ENCODE measurements at regions not wholly inside any gene's neighbourhood (a gene's known extent, or its start where the extent isn't known, plus 50 kb on each side); places are given as distances from the start of the nearest gene placed in this dataset.

DNA sequence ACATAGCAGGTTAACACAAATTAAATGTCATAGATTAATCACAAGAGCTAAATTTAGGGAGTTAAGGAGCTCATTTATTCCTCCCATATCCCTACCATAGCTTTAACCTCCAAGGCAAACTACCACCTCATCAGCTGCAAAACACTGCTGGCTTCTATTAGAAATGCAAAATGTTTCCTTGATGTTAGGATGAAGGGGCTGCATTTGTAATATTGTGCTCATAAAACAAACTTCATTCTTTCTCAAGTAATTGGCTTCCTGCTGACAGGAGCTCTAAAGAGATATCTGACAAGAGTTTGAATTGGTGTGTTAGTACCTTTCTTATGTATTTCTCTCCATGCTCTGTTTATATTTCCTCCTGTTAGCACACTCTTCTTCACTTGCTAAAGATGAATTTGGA is 152.1 kb downstream of the OLFM4 start:
- no peak overlapping the region for H3K27ac ChIP-seq (ENCODE audit: low read length)
- no peaks in the 10 kb centered on the region for H3K27me3 ChIP-seq (ENCODE audit: control insufficient read depth, insufficient read depth)
- no peaks in the 10 kb centered on the region for H3K4me1 ChIP-seq (ENCODE audit: control insufficient read depth, insufficient read depth, low read length)
- intact Hi-C loops (cut with DNase I), result no loop called here
- no peak overlapping the region for H3K4me3 ChIP-seq (ENCODE audit: low read length)
- DNase-seq (no peak), ATAC-seq (no peak)
- no peaks in the 10 kb centered on the region for H3K9me3 ChIP-seq (ENCODE audit: control insufficient read depth, low read length)

DNA sequence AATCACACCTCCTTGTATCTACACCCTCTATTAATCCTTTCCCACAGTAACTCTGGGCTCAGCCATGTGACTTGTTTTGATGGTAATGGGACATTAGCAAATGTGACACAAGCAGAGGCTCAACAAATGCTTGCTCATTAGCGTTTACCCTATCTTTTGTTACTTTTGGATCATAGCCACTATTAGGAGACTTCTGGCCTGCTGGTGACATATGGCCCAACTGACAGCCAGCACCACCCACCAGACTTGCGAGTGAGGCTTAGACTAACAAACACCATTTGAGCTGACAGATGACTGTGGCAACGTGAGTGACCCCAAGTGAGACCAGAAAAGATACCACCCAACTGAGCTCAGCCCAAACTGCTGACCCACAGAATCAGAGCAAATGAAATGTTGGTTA is 154.1 kb downstream of the OLFM4 start:
- DNase-seq (no peak), ATAC-seq (no peak)
- Histone ChIP-seq H3K27ac (ENCODE audit: low read length) (no peak overlapping the region), H3K9me3 (ENCODE audit: control insufficient read depth, low read length) (no peaks in the 10 kb centered on the region), H3K4me1 (ENCODE audit: control insufficient read depth, insufficient read depth, low read length) (no peaks in the 10 kb centered on the region), H3K27me3 (ENCODE audit: control insufficient read depth, insufficient read depth) (no peaks in the 10 kb centered on the region), H3K4me3 (ENCODE audit: low read length) (no peak overlapping the region)
- intact Hi-C loops (cut with DNase I), result no loop called here
- WGBS, result 15% methylated on average over 3 of the region's 3 CpGs

DNA sequence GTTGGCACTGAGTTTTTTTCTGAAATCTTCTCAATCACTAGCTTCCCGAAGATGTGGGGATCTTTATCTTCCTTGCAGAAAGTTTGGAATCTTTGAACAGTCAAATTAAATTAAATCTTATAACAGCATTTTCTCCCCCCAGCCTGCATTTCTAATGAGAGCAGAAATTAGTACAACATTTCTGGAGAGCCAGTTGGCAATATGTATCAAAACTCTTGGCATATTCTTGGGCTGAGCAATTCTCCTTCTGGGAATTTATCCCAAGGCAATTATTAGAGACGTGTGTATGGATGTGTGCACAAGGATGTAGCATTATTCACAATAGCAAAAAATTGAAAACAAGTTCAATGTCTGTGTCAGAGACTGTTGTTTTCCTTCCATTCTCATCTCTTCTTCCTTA is 159.5 kb downstream of the OLFM4 start:
- no peaks in the 10 kb centered on the region for H3K9me3 ChIP-seq (ENCODE audit: control insufficient read depth, low read length)
- intact Hi-C loops (cut with DNase I), result no loop called here

DNA sequence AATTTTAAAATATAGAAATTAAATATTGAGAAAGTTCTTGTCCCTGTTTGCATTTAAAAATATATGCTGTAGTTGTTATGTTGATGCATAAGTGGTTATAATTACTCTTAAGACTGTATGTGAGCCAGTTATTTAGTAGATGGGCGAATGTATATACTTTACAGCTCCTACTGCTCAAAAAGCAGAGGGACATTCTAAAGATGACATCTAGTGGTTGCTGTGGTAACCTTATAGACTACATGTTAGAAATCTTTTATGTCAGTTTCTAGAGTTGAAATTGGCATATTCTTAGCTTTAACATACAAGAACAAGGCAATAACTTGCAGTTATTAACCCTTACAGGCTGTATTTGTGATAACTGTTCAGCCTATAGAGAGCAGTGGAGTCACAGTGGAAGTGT is 160.5 kb downstream of the OLFM4 start:
- H3K9me3 ChIP-seq (ENCODE audit: control insufficient read depth, low read length), result no peaks in the 10 kb centered on the region
- no peaks in the 10 kb centered on the region for H3K4me1 ChIP-seq (ENCODE audit: control insufficient read depth, insufficient read depth, low read length)
- DNase-seq (no peak), ATAC-seq (no peak)
- intact Hi-C loops (cut with DNase I), result no loop called here
- H3K27ac ChIP-seq (ENCODE audit: low read length), result no peak overlapping the region
- H3K27me3 ChIP-seq (ENCODE audit: control insufficient read depth, insufficient read depth), result no peaks in the 10 kb centered on the region
- WGBS, result 59% methylated on average over 1 of the region's 1 CpG
- H3K4me3 ChIP-seq (ENCODE audit: low read length), result no peak overlapping the region

More for the DNA sequence above, 159.5 kb downstream of the OLFM4 start:
- H3K4me1 ChIP-seq (ENCODE audit: control insufficient read depth, insufficient read depth, low read length), result no peaks in the 10 kb centered on the region
- no peaks in the 10 kb centered on the region for H3K27me3 ChIP-seq (ENCODE audit: control insufficient read depth, insufficient read depth)
- no peak for ATAC-seq
- no peak overlapping the region for H3K27ac ChIP-seq (ENCODE audit: low read length)
- WGBS, result 46% methylated on average over 2 of the region's 2 CpGs
- DNase-seq, result no peak
- H3K4me3 ChIP-seq (ENCODE audit: low read length), result no peak overlapping the region

DNA sequence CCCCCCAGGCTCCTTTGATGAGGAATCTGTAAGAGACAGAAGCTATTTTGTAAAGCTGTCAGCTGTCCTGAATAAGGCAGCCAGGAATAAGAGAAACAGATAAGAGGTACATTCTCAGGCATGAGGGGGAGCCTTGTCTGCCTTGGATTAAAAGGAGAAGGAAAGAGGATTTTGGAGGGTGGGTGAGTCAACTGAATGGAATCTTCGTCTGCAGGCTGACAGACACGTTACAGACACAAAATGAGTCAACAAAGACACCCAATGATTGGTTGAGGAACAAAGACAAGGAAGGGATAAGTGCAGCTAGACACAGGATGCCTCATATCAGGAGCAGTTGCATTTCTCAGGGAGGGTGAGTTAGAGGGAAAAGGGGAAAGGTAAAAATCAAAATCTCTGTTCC is 162.5 kb downstream of the OLFM4 start:
- DNase-seq, result no peak
- Histone ChIP-seq H3K9me3 (ENCODE audit: control insufficient read depth, low read length) (no peaks in the 10 kb centered on the region), H3K4me1 (ENCODE audit: control insufficient read depth, insufficient read depth, low read length) (no peaks in the 10 kb centered on the region), H3K27me3 (ENCODE audit: control insufficient read depth, insufficient read depth) (no peaks in the 10 kb centered on the region), H3K27ac (ENCODE audit: low read length) (no peak overlapping the region), H3K4me3 (ENCODE audit: low read length) (no peak overlapping the region)
- intact Hi-C loops (cut with DNase I), result no loop called here
- 2% methylated on average over 2 of the region's 2 CpGs for WGBS
- no peak for ATAC-seq

DNA sequence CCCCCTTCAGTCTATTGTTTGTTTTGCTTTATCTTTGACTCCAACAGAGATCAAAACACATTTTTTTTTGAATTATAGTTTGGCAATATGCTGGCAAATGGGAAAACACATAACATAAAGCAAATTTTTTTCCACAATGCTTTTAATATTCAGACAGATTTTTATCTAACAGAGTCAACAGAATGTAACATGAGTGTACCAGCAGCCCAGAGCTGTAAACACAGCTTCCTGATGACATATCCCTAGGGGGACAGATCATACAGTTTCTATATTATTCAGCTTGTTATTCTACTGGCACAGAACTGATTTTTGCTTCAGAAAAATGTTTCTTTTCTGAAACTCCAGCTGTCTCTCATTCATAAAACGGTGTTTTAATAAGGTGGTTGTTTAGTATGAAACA is 168.8 kb downstream of the OLFM4 start:
- no peak for ATAC-seq

DNA sequence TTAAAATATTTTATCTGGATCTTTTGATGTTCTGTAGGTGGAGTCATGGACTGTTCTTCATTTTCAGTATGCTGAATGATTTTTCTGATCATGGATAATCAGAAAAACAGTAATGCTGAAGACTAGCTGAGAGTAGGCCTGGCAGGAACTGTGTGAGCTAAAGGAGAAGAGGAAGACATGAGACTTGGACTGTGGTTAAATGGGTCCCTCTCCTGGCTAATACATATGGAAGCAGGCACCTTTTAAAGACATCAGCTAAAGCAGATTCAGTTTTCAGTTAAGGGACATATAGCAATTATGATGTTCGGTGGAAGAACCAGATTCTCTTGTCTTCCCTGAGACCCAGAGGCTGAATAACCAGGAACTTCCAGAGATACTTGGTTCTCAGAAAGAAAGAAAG is 169.4 kb downstream of the OLFM4 start:
- ATAC-seq (no peak), DNase-seq (no peak)
- Histone ChIP-seq H3K4me3 (ENCODE audit: low read length) (no peak overlapping the region), H3K4me1 (ENCODE audit: control insufficient read depth, insufficient read depth, low read length) (no peaks in the 10 kb centered on the region), H3K27me3 (ENCODE audit: control insufficient read depth, insufficient read depth) (no peaks in the 10 kb centered on the region), H3K9me3 (ENCODE audit: control insufficient read depth, low read length) (no peaks in the 10 kb centered on the region), H3K27ac (ENCODE audit: low read length) (no peak overlapping the region)
- WGBS, result 71% methylated on average over 1 of the region's 1 CpG
- intact Hi-C loops (cut with DNase I), result no loop called here

More for the DNA sequence above, 168.8 kb downstream of the OLFM4 start:
- no peak overlapping the region for H3K27ac ChIP-seq (ENCODE audit: low read length)
- no peaks in the 10 kb centered on the region for H3K4me1 ChIP-seq (ENCODE audit: control insufficient read depth, insufficient read depth, low read length)
- intact Hi-C loops (cut with DNase I), result no loop called here
- H3K9me3 ChIP-seq (ENCODE audit: control insufficient read depth, low read length), result no peaks in the 10 kb centered on the region
- no peak for DNase-seq
- H3K4me3 ChIP-seq (ENCODE audit: low read length), result no peak overlapping the region
- WGBS, result 58% methylated on average over 1 of the region's 1 CpG
- H3K27me3 ChIP-seq (ENCODE audit: control insufficient read depth, insufficient read depth), result no peaks in the 10 kb centered on the region

DNA sequence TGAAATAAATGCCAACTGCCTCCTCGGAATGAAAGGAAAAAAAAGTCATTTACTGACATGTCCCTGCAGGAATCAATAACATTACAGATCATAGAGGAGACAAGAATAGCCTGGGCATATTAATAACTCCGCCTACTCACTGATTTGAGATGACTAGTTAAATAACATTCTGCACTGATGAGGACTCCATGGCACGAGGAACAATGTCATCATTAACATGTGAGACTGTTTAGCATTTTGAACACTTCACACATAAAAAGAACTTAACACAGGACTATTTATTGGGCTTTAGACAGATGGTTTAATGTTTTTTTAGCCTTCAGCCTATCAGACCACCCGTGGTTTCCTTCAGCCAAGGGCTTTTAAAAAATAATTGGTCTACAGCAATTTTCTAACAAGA is 170.1 kb downstream of the OLFM4 start:
- WGBS, result 59% methylated on average over 4 of the region's 4 CpGs
- H3K27me3 ChIP-seq (ENCODE audit: control insufficient read depth, insufficient read depth), result no peaks in the 10 kb centered on the region
- DNase-seq (no peak), ATAC-seq (no peak)
- H3K4me3 ChIP-seq (ENCODE audit: low read length), result no peak overlapping the region
- H3K9me3 ChIP-seq (ENCODE audit: control insufficient read depth, low read length), result no peaks in the 10 kb centered on the region
- intact Hi-C loops (cut with DNase I), result no loop called here
- no peak overlapping the region for H3K27ac ChIP-seq (ENCODE audit: low read length)
- H3K4me1 ChIP-seq (ENCODE audit: control insufficient read depth, insufficient read depth, low read length), result no peaks in the 10 kb centered on the region

DNA sequence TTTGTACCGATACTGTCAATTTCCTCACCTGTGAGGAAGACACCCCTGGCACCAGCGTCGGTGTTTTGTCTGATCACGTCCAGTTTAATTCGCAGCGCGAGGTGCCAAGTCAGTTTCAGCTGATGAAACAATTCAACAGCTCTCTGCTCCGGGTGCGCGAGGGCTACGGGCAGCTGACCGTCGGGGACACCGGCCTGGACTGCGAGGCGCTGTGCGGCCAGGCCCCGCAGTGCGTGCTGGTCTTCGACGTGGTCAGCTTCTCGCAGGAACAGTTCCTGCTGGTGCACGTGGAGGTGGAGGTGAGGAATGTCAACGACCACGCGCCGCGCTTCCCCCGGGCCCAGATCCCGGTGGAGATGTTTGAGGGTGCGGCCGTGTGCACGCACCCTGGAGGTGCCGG is 171.5 kb downstream of the OLFM4 start:
- Histone ChIP-seq H3K4me3 (ENCODE audit: low read length) (no peak overlapping the region), H3K27ac (ENCODE audit: low read length) (no peak overlapping the region), H3K9me3 (ENCODE audit: control insufficient read depth, low read length) (no peaks in the 10 kb centered on the region), H3K4me1 (ENCODE audit: control insufficient read depth, insufficient read depth, low read length) (no peaks in the 10 kb centered on the region), H3K27me3 (ENCODE audit: control insufficient read depth, insufficient read depth) (no peaks in the 10 kb centered on the region)
- DNase-seq, result peak in 1 of 3 donors; percentile 37
- no peak for ATAC-seq
- WGBS, result 81% methylated on average over 34 of the region's 34 CpGs
- intact Hi-C loops (cut with DNase I), result no loop called here

DNA sequence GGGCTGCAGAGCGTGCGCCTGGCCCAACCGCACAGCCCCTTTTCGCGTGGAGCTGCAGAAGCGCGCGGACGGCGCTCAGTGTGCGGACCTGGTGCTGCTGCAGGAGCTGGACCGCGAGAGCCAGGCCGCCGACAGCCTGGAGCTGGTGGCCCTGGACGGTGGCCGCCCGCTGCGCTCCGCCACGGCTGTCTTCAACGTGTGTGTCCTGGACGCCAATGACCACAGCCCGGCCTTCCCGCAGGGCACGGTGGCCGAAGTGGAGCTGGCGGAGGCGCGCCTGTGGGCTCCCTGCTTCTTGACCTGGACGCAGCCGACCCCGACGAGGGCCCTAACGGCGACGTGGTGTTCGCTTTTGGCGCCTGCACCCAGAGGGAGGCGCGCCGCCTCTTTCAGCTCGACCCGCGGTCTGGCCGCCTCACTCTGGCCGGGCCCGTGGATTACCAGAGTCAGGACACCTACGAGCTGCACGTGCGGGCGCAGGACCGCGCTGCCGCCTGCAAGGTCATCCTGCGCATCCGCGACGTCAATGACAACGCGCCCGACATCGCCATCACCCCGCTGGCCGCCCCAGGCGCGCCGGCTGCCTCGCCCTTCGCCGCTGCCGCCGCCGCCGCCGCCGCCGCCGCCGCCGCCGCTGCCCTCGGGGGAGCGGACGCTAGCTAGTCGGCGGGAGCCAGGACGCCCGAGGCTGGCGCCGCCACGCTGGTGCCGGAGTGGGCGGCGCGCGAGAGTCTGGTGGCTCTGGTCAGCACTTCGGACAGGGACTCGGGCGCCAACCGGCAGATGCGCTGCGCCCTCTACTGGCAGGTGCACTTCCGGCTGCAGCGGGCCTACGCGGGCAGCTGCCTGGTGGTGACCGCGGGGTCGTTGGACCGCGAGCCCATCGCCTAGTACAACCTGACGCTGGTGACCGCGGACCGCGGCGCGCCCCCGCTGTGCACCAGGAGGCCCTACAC is 172.2 kb downstream of the OLFM4 start:
- Histone ChIP-seq H3K27ac (ENCODE audit: low read length) (no peak overlapping the region), H3K4me1 (ENCODE audit: control insufficient read depth, insufficient read depth, low read length) (no peaks in the 10 kb centered on the region), H3K4me3 (ENCODE audit: low read length) (no peak overlapping the region), H3K9me3 (ENCODE audit: control insufficient read depth, low read length) (no peaks in the 10 kb centered on the region), H3K27me3 (ENCODE audit: control insufficient read depth, insufficient read depth) (no peaks in the 10 kb centered on the region)
- DNase-seq (peak; percentile 52 to 73 (median 69)), ATAC-seq (peak; percentile 68 to 73)
- WGBS, result 14% methylated on average over 121 of the region's 121 CpGs
- intact Hi-C loops (cut with DNase I), result no loop called here

DNA sequence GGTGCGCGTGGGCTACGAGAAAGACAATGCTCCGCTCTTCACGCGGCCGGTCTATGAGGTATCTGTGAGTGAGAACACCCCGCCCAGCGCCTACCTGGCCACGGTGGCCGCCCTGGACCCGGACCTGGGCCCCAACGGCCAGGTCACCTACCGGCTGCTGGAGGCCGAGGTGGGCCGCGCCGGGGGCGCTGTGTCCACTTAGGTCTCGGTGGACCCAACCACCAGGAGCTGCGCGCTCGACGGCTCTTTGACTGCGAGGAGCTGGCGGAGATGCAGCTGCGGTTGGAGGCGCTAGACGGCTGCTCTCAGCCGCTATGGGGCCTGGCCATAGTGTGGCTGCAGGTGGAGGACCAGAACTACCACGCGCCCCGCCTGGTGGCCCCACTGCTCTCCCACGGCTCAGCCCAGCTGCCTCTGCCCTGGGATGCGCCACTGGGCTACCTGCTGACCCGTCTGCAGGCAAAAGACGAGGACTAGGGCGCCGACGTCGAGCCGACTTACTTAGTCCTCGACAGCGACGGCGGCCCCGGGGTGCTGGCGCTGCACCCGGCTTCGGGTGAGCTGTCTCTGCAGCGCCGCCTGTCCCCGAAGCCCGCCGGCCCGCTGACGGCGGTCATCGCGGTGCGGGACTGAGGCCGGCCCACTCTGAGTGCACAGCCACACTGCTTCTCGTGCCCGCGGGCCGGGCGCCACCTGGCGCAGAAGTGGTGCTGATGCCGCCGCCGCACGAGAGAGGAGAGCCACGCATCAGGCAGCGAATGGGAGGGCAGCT is 173.0 kb downstream of the OLFM4 start:
- Histone ChIP-seq H3K9me3 (ENCODE audit: control insufficient read depth, low read length) (no peaks in the 10 kb centered on the region), H3K4me3 (ENCODE audit: low read length) (no peak overlapping the region), H3K4me1 (ENCODE audit: control insufficient read depth, insufficient read depth, low read length) (no peaks in the 10 kb centered on the region), H3K27me3 (ENCODE audit: control insufficient read depth, insufficient read depth) (no peaks in the 10 kb centered on the region), H3K27ac (ENCODE audit: low read length) (no peak overlapping the region)
- ATAC-seq (peak; percentile 55 to 71), DNase-seq (peak; percentile 10 to 64 (median 48))
- 16% methylated on average over 74 of the region's 74 CpGs for WGBS
- intact Hi-C loops (cut with DNase I), result no loop called here
